ENCODE measurements at regions not wholly inside any gene's neighbourhood (a gene's known extent, or its start where the extent isn't known, plus 50 kb on each side); places are given as distances from the start of the nearest gene placed in this dataset.

- H3K4me3 ChIP-seq (replicated peaks in 1 of 2; ENCODE audit: low read depth in 2 of 2, low read length in 2 of 2): no peak overlapping the region
- no peak for DNase-seq (ENCODE audit: low read depth in 2 of 2)
- no peak for TF ChIP-seq CTCF (IDR thresholded peaks at IDR 0.05; ENCODE audit: low read depth, low read length)
Observed at GRCh38 chr4:29636961-29637360, 1083.2 kb upstream of the PCDH7 start.

- no peak overlapping the region for H3K4me3 ChIP-seq (replicated peaks in 1 of 2; ENCODE audit: low read depth in 2 of 2, low read length in 2 of 2)
- DNase-seq (ENCODE audit: low read depth in 2 of 2): no peak
- no peak for TF ChIP-seq CTCF (IDR thresholded peaks at IDR 0.05; ENCODE audit: low read depth, low read length)
Observed at GRCh38 chr4:29653221-29653620, 1066.9 kb upstream of the PCDH7 start.

DNA sequence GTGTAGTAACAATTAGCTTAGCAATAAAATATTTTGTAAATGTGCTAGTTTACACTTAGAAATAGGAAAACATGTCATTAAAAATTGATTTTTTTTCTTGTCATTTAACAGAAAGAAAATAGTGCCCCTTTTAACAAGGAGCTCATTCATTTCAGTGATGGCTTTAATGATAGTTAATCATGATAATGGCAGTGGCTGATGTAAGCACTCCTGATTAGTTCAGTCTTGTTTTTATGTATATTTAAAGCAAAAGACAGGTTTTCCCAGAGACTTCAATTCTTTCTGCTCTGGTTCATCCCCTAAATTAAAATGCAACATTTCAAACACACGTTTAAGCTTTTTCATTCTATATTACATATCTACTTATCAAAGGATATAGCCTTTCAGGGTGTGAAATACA is 1039.5 kb upstream of the PCDH7 start:
- no peak overlapping the region for H3K4me3 ChIP-seq (replicated peaks in 1 of 2; ENCODE audit: low read depth in 2 of 2, low read length in 2 of 2)
- TF ChIP-seq CTCF (IDR thresholded peaks at IDR 0.05; ENCODE audit: low read depth, low read length): no peak
- no peak for DNase-seq (ENCODE audit: low read depth in 2 of 2)

GRCh38 chr4:29704059-29704458 is 1016.1 kb upstream of the PCDH7 start:
- TF ChIP-seq CTCF (IDR thresholded peaks at IDR 0.05; ENCODE audit: low read depth, low read length): no peak

GRCh38 chr4:29708473-29708872 is 1011.7 kb upstream of the PCDH7 start:
- no peak for DNase-seq (ENCODE audit: low read depth in 2 of 2)
- TF ChIP-seq CTCF (IDR thresholded peaks at IDR 0.05; ENCODE audit: low read depth, low read length): no peak

More at GRCh38 chr4:29704059-29704458, 1016.1 kb upstream of the PCDH7 start:
- no peak for DNase-seq (ENCODE audit: low read depth in 2 of 2)
- no peak overlapping the region for H3K4me3 ChIP-seq (replicated peaks in 1 of 2; ENCODE audit: low read depth in 2 of 2, low read length in 2 of 2)

DNA sequence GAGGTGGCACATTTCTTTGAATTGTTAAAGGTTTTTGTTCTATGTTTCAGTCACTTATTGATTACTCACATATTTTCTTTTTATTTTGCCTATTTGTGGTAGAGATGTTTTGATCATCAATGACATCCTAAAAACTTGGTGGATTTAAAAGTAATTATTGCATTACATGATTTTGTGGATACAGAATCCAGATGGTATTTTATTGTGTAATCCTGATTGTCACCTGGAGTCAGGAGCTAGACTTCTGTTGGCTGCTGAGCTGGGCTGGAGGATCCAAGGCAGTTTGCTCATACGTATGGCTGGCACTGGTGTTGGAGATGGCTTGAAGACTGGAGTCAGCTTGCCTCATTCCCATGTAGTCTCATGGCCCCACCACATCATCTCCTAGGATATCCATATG is 1009.6 kb upstream of the PCDH7 start:
- no peak for TF ChIP-seq CTCF (IDR thresholded peaks at IDR 0.05; ENCODE audit: low read depth, low read length)
- no peak overlapping the region for H3K4me3 ChIP-seq (replicated peaks in 1 of 2; ENCODE audit: low read depth in 2 of 2, low read length in 2 of 2)
- no peak for DNase-seq (ENCODE audit: low read depth in 2 of 2)

More at GRCh38 chr4:29708473-29708872, 1011.7 kb upstream of the PCDH7 start:
- no peak overlapping the region for H3K4me3 ChIP-seq (replicated peaks in 1 of 2; ENCODE audit: low read depth in 2 of 2, low read length in 2 of 2)

GRCh38 chr4:29711226-29711625 is 1008.9 kb upstream of the PCDH7 start:
- H3K4me3 ChIP-seq (replicated peaks in 1 of 2; ENCODE audit: low read depth in 2 of 2, low read length in 2 of 2): no peak overlapping the region
- TF ChIP-seq CTCF (IDR thresholded peaks at IDR 0.05; ENCODE audit: low read depth, low read length): no peak
- DNase-seq (ENCODE audit: low read depth in 2 of 2): no peak

Data from cardiac fibroblast (primary cell).